ENCODE measurements at regions not wholly inside any gene's neighbourhood (a gene's known extent, or its start where the extent isn't known, plus 50 kb on each side); places are given as distances from the start of the nearest gene placed in this dataset.

DNA sequence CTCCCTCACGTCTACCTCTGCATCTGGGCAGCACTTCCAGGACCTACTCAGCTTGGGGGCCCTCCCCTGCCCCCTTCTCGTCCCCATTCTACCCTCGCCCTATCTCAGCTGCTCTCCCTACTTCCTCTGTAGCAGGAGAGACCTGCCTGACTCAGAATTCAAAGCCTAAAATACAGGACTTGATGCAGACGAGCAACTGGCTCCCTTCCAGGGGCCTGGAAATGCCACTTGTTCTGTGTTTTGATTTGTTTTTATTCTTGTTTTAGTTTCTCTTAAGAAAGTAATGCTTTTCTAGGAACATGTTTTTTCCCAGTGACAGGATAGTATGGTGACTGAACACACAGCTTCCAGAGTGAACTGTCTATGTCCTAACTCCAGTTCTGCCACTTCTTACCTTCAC lies 320.4 kb upstream of the CDH4 start:
- no peak for DNase-seq (ENCODE audit: low spot score in 2 of 2)
- Histone ChIP-seq H3K27me3 (no peaks in the 10 kb centered on the region), H3K9me3 (no peaks in the 10 kb centered on the region), H3K27ac (no peak overlapping the region), H3K4me3 (no peak overlapping the region), H3K4me1 (no peaks in the 10 kb centered on the region), H3K36me3 (no peaks in the 10 kb centered on the region)
- intact Hi-C loops (cut with DNase I) = no loop called here
- TF ChIP-seq, protein P1, sequence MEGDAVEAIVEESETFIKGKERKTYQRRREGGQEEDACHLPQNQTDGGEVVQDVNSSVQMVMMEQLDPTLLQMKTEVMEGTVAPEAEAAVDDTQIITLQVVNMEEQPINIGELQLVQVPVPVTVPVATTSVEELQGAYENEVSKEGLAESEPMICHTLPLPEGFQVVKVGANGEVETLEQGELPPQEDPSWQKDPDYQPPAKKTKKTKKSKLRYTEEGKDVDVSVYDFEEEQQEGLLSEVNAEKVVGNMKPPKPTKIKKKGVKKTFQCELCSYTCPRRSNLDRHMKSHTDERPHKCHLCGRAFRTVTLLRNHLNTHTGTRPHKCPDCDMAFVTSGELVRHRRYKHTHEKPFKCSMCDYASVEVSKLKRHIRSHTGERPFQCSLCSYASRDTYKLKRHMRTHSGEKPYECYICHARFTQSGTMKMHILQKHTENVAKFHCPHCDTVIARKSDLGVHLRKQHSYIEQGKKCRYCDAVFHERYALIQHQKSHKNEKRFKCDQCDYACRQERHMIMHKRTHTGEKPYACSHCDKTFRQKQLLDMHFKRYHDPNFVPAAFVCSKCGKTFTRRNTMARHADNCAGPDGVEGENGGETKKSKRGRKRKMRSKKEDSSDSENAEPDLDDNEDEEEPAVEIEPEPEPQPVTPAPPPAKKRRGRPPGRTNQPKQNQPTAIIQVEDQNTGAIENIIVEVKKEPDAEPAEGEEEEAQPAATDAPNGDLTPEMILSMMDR (IDR thresholded peaks at IDR 0.05) = no peak

DNA sequence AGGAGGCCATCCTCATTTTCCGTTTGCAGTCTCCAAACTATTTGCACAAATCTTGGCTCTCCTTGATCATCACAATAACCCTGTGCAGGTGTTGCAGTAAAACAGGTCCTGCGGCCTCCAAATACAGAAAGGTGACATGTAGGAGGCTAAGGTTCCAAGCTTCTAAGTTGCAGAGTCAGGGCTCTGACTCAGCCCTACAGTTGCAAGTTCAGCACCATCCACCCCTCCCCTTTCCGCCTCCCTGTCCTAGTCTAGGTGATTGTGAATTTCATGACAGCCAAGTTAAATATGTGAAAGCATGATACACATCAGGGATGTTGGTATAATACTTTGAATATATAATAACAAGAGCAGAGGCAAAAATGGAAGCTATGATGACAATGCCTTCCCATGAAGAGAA lies 317.3 kb upstream of the CDH4 start:
- Histone ChIP-seq H3K4me1 (no peaks in the 10 kb centered on the region), H3K9me3 (no peaks in the 10 kb centered on the region), H3K36me3 (no peaks in the 10 kb centered on the region), H3K27ac (no peak overlapping the region), H3K4me3 (no peak overlapping the region), H3K27me3 (no peaks in the 10 kb centered on the region)
- TF ChIP-seq, protein P1 (IDR thresholded peaks at IDR 0.05) = no peak
- no peak for DNase-seq (ENCODE audit: low spot score in 2 of 2)
- intact Hi-C loops (cut with DNase I) = no loop called here

DNA sequence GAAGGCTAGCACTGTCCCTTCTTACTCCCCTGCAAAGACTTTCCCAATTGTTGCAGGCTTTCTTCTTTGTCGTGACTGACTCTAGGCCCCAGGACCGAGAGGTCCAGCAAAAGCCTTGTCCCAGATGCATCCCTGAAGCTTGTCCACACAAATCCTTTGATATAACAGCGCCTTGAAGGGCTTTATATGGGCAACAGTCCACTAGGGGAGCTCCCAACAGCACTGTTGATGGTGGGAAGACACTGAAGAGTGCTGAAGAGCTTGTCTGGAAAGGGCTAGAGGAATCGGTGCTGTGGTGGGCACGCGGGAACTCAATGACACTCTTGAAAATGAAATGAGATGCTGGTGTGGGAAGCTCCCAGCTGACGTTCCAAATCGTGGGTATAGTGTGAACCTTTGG lies 316.1 kb upstream of the CDH4 start:
- intact Hi-C loops (cut with DNase I) = no loop called here
- Histone ChIP-seq H3K27me3 (no peaks in the 10 kb centered on the region), H3K4me1 (no peaks in the 10 kb centered on the region), H3K4me3 (no peak overlapping the region), H3K9me3 (no peaks in the 10 kb centered on the region), H3K36me3 (no peaks in the 10 kb centered on the region), H3K27ac (no peak overlapping the region)
- no peak for DNase-seq (ENCODE audit: low spot score in 2 of 2)
- TF ChIP-seq, protein P1 (IDR thresholded peaks at IDR 0.05) = no peak

DNA sequence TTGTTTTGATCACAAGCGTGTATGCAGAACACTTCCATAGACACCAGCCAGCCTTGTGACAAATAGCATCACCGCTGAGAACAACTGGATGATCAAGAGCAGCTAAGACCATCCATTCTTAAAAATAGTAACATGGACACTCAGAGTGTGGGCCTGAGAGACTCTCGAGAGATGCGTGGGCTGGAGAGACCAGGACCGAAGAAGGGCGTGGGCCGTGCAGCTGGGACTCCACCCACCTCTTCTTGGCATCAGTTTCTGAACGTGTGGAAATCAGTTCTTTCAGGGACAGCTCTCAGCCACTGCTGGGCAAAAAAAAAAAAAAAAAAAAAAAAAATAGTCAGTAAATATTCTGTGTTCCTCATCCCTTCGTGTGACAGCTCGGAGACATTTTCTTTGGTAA lies 314.5 kb upstream of the CDH4 start:
- intact Hi-C loops (cut with DNase I) = no loop called here
- no peaks in the 10 kb centered on the region for H3K36me3 ChIP-seq
- H3K9me3 ChIP-seq = no peaks in the 10 kb centered on the region

DNA sequence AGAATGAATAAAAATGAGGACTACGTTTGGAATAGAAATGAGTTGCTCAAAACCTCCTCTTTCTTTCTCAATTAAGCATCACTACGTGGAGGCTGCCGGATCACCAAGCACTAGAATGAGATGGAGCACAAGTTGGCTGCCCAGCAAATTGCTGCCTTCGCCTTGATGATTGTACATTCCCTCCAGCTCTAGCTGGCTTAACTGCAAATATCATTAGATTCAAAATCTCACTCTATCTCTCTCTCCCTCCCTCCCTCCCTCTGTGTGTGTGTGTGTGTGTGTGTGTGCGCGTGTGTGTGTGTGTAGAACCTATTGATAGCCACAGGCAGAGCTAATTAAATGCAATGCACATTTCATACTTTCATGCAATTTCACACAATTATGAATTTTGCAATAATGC lies 310.7 kb upstream of the CDH4 start:
- intact Hi-C loops (cut with DNase I) = no loop called here
- Histone ChIP-seq H3K4me3 (no peak overlapping the region), H3K27ac (no peak overlapping the region), H3K27me3 (no peaks in the 10 kb centered on the region), H3K9me3 (no peaks in the 10 kb centered on the region), H3K4me1 (no peaks in the 10 kb centered on the region), H3K36me3 (no peaks in the 10 kb centered on the region)
- DNase-seq (ENCODE audit: low spot score in 2 of 2) = no peak
- TF ChIP-seq, protein P1 (IDR thresholded peaks at IDR 0.05) = no peak

More for the DNA sequence above, 314.5 kb upstream of the CDH4 start:
- no peak overlapping the region for H3K27ac ChIP-seq
- no peaks in the 10 kb centered on the region for H3K27me3 ChIP-seq
- H3K4me1 ChIP-seq = no peaks in the 10 kb centered on the region
- no peak overlapping the region for H3K4me3 ChIP-seq
- TF ChIP-seq, protein P1 (IDR thresholded peaks at IDR 0.05) = no peak
- no peak for DNase-seq (ENCODE audit: low spot score in 2 of 2)

DNA sequence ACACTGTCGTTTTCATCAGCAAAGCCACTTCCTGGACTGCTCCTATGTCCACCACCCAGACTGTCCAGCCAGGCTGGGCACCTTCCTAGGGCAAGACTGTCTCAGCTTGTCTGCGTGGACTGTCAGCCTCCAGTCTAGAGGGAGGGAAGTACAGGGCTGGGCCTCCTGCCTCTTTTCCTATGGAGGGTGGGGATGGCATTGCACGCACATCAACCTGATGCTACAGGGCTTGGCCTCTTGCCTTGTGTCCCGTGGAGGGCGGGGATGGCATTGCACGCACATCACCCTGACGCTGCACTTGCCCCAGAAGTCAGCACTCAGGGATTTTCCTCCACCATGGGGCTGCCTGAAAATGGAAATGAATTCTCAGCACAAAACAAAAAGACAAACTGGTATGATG lies 304.2 kb upstream of the CDH4 start:
- TF ChIP-seq, protein P1 (IDR thresholded peaks at IDR 0.05) = no peak
- intact Hi-C loops (cut with DNase I) = no loop called here
- no peak for DNase-seq (ENCODE audit: low spot score in 2 of 2)
- no peak overlapping the region for H3K4me3 ChIP-seq
- no peaks in the 10 kb centered on the region for H3K36me3 ChIP-seq
- no peaks in the 10 kb centered on the region for H3K4me1 ChIP-seq
- no peaks in the 10 kb centered on the region for H3K9me3 ChIP-seq
- no peak overlapping the region for H3K27ac ChIP-seq
- H3K27me3 ChIP-seq = no peaks in the 10 kb centered on the region

Measured in ascending aorta (tissue), 2 donors.